DMS53 (cell line): ENCODE measurements at regions not wholly inside any gene's neighbourhood (a gene's known extent, or its start where the extent isn't known, plus 50 kb on each side); places are given as distances from the start of the nearest gene placed in this dataset.
"Not testable (repeated sequence)": the region's sequence is repeated elsewhere in the genome, so short reads cannot be mapped to it uniquely, and the experiment has no call there.

Experiments used
- DNase-seq: peaks from one replicate; lab custom pipeline; 2025; lab: John Stamatoyannopoulos, UW

GRCh38 chr5:29261213-29261612, 1932.3 kb upstream of the CDH6 start:
- DNase-seq: no peak

- DNase-seq: peak; percentile 33
Measured at GRCh38 chr5:29252390-29252789, 1941.1 kb upstream of the CDH6 start.

DNA sequence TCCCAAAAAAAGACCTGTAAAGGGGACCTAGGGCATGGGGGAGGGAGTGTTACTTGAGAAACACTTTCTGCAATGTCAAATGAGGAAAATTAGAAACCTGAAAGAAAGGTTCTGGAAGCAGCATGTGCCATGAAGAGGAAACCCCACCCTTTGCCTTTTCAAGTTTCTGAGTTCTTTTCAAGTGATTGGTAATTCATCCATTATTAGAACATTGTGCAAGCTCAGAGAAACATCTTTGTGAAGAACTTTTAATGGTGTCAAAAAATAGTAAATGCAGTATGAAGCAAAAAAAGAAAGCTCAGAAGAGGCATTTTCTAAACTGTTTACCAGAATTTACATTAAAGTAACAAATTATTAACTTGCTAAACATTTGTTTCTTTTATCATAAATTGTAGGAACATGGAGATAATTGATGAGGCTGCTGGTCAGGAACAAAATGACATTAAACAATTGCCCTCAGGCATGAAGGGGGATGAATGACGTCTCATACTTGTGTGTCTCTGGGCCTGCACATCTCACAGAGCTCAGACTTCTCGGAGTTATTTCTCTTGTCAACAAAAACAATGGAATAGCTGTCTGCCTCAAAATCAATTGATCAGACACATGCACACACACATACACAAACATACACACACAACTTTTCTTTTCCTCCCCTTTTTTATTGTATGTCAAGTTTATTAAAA, 1946.0 kb upstream of the CDH6 start:
- no peak for DNase-seq

DNA sequence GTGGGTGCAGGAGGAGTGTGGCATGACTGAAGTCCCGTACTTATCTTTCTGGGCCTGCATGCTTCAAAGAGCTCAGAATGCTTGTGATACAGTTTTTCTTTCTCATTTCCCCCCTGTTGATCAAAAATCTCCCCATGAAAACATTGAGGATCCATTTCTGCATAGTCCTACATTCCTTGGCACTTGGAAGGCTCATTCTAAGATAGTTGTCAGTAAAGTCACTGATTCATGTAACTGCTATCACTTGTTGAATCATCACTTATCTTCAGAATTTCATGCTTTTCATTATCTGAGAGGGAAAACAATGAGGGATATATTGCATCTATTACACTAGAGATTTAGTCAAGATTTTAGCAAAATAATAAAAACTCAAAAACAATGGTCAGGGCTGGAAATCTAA, 1953.1 kb upstream of the CDH6 start:
- DNase-seq: no peak

- no peak for DNase-seq
Measured at GRCh38 chr5:29239606-29240005, 1953.9 kb upstream of the CDH6 start.

DNA sequence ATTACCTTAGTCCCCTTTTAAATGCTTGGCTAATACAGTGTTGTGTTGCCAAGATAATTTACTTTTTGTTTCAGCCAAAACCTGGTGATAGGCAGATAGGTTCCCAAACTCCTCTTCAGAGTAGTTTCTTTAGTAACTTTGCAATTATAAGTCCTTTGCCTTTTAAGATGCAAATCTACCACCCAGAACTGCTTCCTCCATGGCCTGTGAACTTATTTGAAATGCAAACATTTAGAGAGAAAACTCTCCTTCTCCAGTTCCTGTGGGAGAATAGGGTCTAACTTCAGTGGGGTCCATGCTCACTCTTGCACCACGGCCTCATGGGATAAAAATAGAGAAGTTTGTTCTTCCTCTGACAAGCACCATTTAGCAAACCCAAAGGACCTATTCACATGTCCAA, 1955.4 kb upstream of the CDH6 start:
- DNase-seq: no peak

GRCh38 chr5:29231154-29231553, 1962.3 kb upstream of the CDH6 start:
- DNase-seq: no peak

GRCh38 chr5:29230591-29230990, 1962.9 kb upstream of the CDH6 start:
- DNase-seq: no peak

DNA sequence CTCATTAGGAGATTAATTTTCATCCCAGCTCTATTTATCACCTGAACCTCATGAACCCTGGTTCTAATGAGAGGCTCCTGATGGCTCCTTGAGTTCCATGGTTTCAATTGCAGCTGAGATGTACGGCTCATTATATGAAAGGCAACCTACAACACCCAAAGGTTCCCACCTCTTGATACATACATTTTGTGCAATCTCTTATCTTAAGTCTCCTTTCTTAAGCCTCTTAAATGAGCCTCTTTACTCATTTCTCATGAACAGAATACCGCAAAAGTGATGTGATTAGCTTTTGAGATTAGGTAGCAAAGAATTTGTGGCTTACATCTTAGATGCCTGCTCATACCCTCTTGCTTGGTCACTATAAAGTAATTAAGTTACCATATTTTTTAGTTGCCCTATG, 1964.0 kb upstream of the CDH6 start:
- DNase-seq: no peak

DNA sequence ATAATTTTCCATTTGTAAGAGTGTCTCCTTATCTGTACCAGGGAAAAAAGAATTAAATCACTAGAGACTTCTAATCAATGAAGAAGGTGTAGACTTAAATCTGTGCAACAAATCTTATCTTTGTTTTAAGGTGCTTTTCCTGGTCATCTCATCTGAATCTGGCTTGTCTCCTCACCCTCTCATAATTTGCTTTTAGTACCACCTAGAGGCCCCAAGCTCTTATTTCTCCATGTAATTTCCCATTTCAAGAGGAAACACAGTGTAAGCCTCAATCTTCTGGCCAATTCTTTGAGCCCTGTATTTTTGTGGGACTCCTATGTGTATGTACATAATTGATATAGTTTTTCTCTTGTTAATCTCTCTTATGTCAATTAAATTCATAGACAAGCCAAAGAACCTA, 1975.3 kb upstream of the CDH6 start:
- DNase-seq: peak; percentile 57

DNA sequence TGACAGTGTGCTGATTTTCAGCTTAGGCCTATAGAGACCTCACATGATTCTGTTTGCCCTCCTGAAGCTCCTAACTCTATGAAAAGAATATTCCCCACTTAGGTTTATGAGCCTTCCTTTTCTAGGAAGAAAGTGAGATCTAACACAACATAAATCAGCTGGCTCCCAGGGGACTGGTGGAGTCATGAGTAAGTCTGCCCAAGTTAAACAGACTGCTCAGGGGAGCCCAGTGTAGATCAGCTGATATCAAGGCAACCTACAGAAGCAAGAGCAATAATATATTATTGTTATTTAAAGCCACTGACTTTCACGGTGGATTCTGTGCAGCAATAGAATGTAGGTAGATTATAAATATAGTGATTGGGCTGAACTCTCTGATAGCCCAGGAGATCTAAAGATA, 1978.6 kb upstream of the CDH6 start:
- DNase-seq: no peak

DNA sequence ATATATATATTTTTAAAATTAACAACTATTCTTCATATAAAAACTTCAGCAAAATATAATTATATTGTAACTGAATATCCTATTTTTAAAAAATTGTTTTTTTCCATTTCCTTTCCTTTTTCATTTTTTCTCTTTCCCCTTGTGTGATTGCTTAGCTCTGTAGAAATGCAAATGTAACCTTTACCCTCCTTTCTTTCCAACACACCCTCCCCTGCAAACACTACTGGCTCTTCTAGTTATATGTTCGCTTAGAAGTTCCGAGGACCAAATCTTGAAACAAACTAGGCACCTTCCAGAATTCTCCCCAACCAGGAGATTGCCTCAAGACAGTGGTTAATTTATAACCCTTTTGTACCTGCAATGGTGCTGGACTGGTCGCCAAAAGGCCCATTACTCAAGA, 1980.0 kb upstream of the CDH6 start:
- DNase-seq: no peak

- DNase-seq: no peak
Measured at GRCh38 chr5:29208024-29208423, 1985.5 kb upstream of the CDH6 start.

- DNase-seq: no peak
Measured at GRCh38 chr5:29203049-29203448, 1990.4 kb upstream of the CDH6 start.

DNA sequence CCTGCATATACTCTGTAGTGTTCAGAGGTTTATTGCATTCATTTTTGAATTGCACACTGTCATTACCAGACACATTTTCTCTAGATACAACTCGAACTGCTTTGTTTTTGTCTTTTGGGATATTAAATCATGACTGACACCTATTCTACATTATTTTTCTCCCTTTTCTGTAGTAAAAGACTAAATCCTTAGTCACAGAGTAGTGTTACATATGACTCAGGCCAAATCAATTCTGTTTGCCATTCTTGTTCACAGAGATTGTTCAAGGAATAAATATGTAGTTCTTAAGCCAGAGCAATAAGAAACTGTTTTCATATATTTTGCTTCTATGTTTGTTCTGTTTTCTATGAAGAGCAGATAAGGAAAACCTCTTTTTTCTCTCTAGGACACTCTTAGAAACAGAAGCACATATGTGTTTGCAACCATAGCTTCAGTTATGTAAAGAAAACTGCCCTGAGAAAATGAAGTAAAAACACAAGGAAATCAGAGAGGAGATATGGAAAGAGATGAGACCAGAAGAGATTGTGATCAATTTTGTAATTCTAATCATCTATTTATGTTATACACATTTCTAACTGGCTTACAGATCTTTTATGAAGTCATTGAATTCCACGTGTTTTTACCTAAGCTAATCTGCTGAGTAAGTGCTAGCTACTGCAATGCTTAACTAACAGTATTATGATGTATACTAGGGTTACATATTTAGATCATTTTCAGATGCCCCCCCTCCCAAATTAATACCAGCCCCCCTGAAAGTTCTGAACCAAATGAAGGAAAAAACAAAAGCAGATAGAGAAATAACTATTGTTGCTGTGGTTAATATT, 1995.6 kb upstream of the CDH6 start:
- DNase-seq: no peak

DNA sequence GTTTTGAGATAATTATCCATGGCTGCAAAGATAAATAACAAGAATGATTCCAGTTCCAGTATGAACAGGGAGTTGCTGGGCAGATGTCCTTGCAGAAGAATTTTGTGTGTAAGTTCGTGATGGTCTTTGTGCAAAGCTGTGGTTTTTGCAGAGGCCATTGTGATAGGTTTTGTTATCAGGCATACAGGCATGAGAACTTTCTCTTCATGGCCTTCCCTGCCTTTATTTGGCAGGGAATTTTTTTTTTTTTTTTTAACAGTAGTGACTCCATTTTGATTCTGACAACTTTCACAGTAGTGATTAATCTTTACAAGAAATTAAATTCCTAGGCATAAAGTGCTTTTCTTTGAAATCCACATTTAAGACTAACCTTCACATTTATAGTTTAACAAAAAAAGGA, 1999.5 kb upstream of the CDH6 start:
- DNase-seq: no peak

GRCh38 chr5:29191269-29192048, 2002.0 kb upstream of the CDH6 start:
- DNase-seq: peak; percentile 58

- DNase-seq: not testable (repeated sequence)
Measured at GRCh38 chr5:29190398-29190797, 2003.1 kb upstream of the CDH6 start.

- DNase-seq: not testable (repeated sequence)
Measured at GRCh38 chr5:29186380-29186779, 2007.1 kb upstream of the CDH6 start.

GRCh38 chr5:29185558-29185957, 2007.9 kb upstream of the CDH6 start:
- DNase-seq: peak; percentile 6

DNA sequence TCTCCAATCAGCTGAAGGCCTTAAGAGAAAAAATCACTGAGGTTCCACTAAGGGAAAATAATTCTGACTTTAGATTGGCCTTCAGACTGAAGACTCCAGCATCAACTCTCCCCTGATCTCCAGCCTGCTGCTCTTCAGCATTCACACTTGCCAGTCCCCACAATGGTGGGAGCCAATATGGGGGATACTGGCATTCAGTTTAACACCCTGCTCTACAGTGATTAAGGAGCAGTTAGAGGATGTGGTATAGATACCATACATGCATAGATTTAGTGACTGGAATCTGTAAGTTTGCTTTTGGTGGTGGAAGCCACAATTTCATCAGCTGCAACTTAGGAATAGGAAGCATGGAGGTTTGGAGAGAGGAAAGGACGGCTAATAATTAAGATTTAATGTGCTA, 2017.7 kb upstream of the CDH6 start:
- no peak for DNase-seq

GRCh38 chr5:29170599-29170998, 2022.9 kb upstream of the CDH6 start:
- DNase-seq: no peak

DNA sequence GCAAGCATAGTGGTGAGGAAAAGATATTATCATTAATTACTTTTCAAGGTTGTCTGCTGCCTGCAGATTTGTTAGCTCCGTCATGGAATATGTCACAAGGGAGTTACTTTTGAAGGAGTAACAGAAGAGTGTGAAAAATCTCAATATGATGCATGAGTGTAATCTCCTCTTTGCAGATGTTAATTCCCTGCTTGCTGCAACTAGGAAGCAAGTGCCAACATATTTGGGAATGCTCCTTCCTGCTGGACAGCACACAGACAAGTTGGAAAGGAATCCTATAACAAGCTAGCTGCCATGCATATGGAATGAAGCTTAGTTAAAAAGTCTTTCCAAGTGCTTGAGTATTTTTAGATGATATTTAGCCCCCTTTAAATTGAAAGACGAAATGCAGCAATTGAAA, 2023.6 kb upstream of the CDH6 start:
- no peak for DNase-seq
